WERI-Rb-1 (cell line): ENCODE measurements at regions not wholly inside any gene's neighbourhood (a gene's known extent, or its start where the extent isn't known, plus 50 kb on each side); places are given as distances from the start of the nearest gene placed in this dataset.

ENCODE experiments used
- DNase-seq: peaks from one replicate; pipeline ENCODE4 v3.0.0-alpha.2; 2020
- H3K27ac ChIP-seq: fragments of 250-450 bp; sonication (Bioruptor Pico); 2 replicates; pipeline ENCODE4 v1.5.1; 2020; ENCODE audit warnings: mild to moderate bottlenecking, moderate library complexity
- H3K27me3 ChIP-seq: fragments of 250-450 bp; sonication (Bioruptor Pico); 2 replicates; pipeline ENCODE4 v1.5.1; 2021; ENCODE audit warnings: mild to moderate bottlenecking, low read depth, moderate library complexity; ENCODE audit not compliant: insufficient read depth, severe bottlenecking
- H3K36me3 ChIP-seq: fragments of 250-450 bp; sonication (Bioruptor Pico); 2 replicates; pipeline ENCODE4 v1.5.1; 2020; ENCODE audit warnings: mild to moderate bottlenecking, moderate library complexity
- H3K4me3 ChIP-seq: 2 replicates; pipeline ENCODE4 v1.5.1; 2011; ENCODE audit warnings: low read depth, mild to moderate bottlenecking, control low read depth, low read length
- H3K9me3 ChIP-seq: fragments of 250-450 bp; sonication (Bioruptor Pico); 2 replicates; pipeline ENCODE4 v1.5.1; 2021; ENCODE audit warnings: mild to moderate bottlenecking, moderate library complexity; ENCODE audit not compliant: severe bottlenecking
- CTCF ChIP-seq: IDR thresholded peaks from 2 replicates; pipeline ENCODE4 v1.5.1; 2011; ENCODE audit warnings: low read depth, mild to moderate bottlenecking, control low read depth, inconsistent platforms, low read length

- TF ChIP-seq CTCF, result no peak
- H3K4me3 ChIP-seq, result no peak overlapping the region
- no peaks in the 10 kb centered on the region; the same call in none of the 2 replicates for H3K36me3 ChIP-seq
- H3K27ac ChIP-seq, result no peak overlapping the region
- H3K27me3 ChIP-seq, result no peaks in the 10 kb centered on the region
- no peak for DNase-seq
- H3K9me3 ChIP-seq, result no peaks in the 10 kb centered on the region
These were observed 454.8 kb downstream of the SHQ1 start for GRCh38 chr3:72393455-72393854.

DNA sequence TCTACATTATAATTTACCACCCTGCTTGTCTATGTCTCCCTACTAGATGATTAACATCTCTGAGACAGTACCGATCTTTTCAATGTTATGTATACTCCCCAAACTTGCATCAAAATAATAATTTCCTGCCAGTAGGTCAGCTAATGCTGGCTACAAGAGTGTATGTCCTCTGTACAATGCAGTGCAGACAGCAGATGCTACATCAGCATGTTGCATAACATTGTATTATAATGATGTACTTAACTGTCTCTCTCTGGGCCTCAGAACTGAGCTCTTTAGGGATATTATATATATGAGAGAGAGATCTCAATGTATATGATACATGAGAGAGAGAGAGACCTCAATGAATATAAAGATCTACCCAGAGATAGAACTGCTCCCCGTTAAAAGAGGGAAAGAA, 456.6 kb downstream of the SHQ1 start:
- Histone ChIP-seq H3K4me3 (no peak overlapping the region), H3K27ac (no peak overlapping the region), H3K36me3 (no peaks in the 10 kb centered on the region; the same call in 1 of the 2 replicates), H3K9me3 (no peaks in the 10 kb centered on the region), H3K27me3 (no peaks in the 10 kb centered on the region)
- TF ChIP-seq CTCF, result no peak
- DNase-seq, result no peak

DNA sequence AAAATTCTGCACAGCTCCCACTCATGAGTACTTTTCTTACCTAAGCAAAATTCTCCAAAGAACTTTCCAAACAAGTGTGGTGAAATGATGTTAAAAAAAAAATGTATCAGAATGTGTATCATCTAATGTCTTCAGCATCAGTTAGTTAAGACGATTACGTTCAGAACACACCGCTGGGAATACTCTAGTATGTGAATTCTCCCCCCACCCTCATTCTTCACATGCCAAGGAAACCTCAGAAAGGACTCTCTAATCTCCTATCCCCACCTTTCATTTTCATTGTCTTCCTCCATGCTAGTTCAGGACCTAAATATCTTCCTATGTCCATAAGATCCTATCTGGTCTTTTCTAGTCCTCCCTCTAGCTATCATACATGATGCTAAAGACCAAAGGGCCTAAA, 457.4 kb downstream of the SHQ1 start:
- Histone ChIP-seq H3K27me3 (no peaks in the 10 kb centered on the region), H3K9me3 (no peaks in the 10 kb centered on the region), H3K4me3 (no peak overlapping the region), H3K36me3 (no peaks in the 10 kb centered on the region; the same call in 1 of the 2 replicates), H3K27ac (no peak overlapping the region)
- DNase-seq, result no peak
- TF ChIP-seq CTCF, result no peak

GRCh38 chr3:72388644-72389043, 459.6 kb downstream of the SHQ1 start:
- H3K27me3 ChIP-seq, result no peaks in the 10 kb centered on the region
- no peak for TF ChIP-seq CTCF
- H3K36me3 ChIP-seq, result no peaks in the 10 kb centered on the region; the same call in none of the 2 replicates
- DNase-seq, result no peak
- no peak overlapping the region for H3K27ac ChIP-seq
- no peaks in the 10 kb centered on the region for H3K9me3 ChIP-seq
- no peak overlapping the region for H3K4me3 ChIP-seq

- DNase-seq, result no peak
- Histone ChIP-seq H3K9me3 (no peaks in the 10 kb centered on the region), H3K27me3 (no peaks in the 10 kb centered on the region), H3K36me3 (no peaks in the 10 kb centered on the region; the same call in none of the 2 replicates), H3K4me3 (no peak overlapping the region), H3K27ac (no peak overlapping the region)
- no peak for TF ChIP-seq CTCF
These were observed 460.1 kb downstream of the SHQ1 start for GRCh38 chr3:72388117-72388516.

DNA sequence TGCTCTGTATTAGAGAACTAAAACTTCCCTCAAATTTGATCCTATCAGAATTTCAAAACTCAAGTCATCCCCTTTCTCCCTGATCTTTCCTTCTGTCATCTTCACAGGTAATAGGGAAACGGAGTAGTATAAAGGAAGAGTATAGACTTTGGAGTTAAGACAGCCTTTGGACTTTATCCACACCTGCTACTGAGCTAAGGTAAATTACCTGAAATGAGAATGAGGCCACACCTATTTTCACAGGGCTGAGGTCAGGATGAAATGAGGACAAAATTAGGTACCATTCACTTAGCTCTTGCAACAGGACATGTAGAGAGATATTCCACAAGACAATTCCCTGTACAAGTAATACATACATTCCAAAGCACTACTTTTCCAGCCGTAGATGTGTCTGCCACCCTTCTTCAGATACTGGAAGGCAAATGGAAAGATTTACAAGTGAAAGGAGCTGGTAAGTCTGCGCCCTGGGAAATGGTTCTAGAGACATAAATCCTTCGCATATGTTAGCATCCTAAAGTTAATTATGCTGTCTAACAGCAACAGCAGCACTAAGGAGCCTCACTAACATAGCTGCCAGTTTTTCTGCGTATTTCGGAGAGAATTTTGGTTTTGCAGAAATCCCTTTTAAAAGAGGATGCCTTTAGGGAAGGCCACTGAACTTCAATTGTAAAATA, 461.8 kb downstream of the SHQ1 start:
- DNase-seq, result no peak
- Histone ChIP-seq H3K4me3 (no peak overlapping the region), H3K36me3 (no peaks in the 10 kb centered on the region; the same call in none of the 2 replicates), H3K9me3 (no peaks in the 10 kb centered on the region), H3K27me3 (no peaks in the 10 kb centered on the region), H3K27ac (no peak overlapping the region)
- TF ChIP-seq CTCF, result no peak
